ENCODE measurements at regions not wholly inside any gene's neighbourhood (a gene's known extent, or its start where the extent isn't known, plus 50 kb on each side); places are given as distances from the start of the nearest gene placed in this dataset.

DNA sequence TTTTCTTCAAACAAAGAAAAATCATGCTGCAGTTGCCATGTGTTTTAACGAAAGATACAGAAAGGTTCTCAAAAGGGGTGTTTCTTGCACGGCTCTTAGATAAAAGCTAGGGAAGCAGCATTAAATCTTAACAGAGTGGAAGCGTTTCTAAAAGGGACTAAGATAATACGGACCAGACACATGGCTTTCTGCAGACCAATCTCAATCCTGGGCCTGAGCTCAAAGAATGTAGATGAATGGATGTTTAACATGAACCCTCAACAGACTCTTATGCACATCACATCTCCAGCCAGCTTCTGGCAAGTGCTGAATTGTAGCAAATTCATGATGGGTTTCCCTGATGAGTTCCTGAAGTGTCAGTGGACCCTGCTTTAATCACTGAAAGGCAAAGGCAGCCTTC, 80.2 kb upstream of the COX10 start:
- TF ChIP-seq, protein P1, sequence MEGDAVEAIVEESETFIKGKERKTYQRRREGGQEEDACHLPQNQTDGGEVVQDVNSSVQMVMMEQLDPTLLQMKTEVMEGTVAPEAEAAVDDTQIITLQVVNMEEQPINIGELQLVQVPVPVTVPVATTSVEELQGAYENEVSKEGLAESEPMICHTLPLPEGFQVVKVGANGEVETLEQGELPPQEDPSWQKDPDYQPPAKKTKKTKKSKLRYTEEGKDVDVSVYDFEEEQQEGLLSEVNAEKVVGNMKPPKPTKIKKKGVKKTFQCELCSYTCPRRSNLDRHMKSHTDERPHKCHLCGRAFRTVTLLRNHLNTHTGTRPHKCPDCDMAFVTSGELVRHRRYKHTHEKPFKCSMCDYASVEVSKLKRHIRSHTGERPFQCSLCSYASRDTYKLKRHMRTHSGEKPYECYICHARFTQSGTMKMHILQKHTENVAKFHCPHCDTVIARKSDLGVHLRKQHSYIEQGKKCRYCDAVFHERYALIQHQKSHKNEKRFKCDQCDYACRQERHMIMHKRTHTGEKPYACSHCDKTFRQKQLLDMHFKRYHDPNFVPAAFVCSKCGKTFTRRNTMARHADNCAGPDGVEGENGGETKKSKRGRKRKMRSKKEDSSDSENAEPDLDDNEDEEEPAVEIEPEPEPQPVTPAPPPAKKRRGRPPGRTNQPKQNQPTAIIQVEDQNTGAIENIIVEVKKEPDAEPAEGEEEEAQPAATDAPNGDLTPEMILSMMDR (IDR thresholded peaks at IDR 0.05; ENCODE audit: low read length), result no peak
- TF ChIP-seq EZH2phosphoT487 (IDR thresholded peaks at IDR 0.05; ENCODE audit: low read length), result no peak
- no peak for TF ChIP-seq EZH2 (optimal IDR thresholded peaks at IDR 0.05; ENCODE audit: low read depth, low read length)
